ENCODE measurements at regions not wholly inside any gene's neighbourhood (a gene's known extent, or its start where the extent isn't known, plus 50 kb on each side); places are given as distances from the start of the nearest gene placed in this dataset.
"Not testable (repeated sequence)": the region's sequence is repeated elsewhere in the genome, so short reads cannot be mapped to it uniquely, and the experiment has no call there.

DNA sequence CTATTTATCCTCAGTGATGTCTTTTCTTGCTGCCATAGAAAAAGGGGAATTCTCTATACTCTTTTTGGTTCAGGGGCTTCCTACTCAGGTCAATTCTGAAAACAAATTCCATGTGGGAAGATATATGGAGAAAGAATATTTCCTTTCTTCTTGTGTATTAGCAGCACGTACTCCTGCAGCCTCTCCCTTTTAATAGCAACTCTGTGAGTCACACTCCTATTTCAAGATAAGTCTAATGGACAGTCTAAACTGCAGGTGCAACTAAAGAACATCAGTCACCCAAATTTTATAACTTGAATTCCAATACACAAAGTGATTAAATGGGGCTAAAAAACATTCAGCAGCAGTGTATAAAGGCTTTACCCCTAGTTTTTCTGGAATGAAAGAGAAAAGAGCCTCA lies 942.2 kb downstream of the CNTNAP5 start:
- DNase-seq (ENCODE audit: low read depth in 2 of 2, low spot score in 1 of 2) = no peak

DNA sequence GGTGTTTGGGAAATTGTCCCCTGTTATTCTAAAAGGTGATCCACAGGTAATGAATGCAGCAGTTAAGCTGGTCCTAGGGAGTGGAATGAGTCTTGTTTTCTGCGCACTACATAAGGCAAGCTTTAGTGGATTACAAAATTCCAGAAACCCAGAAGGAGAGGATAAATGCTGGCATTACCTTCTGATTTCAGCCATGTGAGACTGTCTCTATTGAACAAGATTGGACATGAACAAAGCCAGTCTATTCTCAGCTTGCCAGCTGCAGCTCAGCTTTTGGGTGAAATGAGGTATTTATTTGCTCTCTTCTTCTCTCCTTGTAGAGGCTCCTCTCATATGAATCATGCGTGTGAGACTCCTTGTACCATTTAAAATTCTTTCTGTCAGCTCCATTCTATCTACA lies 944.9 kb downstream of the CNTNAP5 start:
- DNase-seq (ENCODE audit: low read depth in 2 of 2, low spot score in 1 of 2) = no peak

DNA sequence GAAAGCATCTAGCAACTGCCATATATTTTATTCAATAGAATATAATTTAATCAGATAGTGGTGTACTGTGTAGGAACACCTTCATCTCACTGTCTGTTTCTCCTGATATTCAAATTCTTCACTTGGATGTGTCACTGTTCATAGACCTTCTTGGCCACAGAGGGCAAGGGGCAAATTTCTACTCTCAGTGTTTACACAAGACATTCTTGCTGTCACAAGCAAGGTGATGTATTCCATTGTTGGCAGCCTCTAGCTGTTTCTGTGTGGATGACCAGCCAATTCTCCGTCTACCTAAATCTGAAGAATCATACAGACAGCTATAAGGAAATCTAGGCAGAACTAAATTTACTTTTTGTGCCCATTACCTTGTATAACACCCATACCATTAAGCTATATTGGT lies 948.3 kb downstream of the CNTNAP5 start:
- no peak for DNase-seq (ENCODE audit: low read depth in 2 of 2, low spot score in 1 of 2)

DNA sequence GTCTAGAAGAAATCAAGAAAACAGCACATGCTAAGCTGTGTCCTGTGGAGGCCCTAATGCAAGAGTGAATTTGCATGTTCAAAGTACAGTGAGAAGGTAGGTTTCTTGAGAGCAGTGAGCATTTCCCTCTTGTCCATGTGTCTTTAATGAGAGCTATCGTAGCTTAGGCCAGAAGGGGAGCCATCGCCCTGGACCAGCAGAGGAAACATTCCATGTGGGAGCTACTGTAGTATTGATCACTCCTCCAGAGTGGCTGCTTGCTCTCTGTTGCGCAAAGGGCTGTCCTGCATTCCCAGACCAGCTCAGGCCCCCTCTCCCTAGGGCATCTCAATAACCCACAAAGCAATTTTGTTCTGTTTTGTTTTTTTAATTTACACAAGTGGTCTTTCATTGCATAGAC lies 950.1 kb downstream of the CNTNAP5 start:
- no peak for DNase-seq (ENCODE audit: low read depth in 2 of 2, low spot score in 1 of 2)

DNA sequence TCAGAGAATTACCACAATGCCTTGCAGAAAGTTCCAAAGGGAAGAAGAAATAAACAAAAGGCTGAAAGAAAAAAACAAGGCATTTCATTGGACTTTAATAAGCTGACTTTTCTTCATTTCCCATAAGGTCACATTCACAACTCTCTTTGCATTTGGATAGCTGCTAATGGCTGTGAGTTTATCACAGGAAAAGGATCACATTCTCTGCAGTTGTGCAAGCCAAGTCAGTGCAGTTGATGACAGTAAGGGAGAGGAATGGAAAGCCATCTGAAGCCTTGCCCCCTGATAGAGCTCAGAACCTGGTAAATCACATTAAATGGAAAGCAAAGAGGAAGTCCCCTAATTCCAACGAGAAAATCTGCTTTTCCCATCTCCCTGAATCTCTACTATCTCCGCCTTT lies 950.6 kb downstream of the CNTNAP5 start:
- DNase-seq (ENCODE audit: low read depth in 2 of 2, low spot score in 1 of 2) = no peak

DNA sequence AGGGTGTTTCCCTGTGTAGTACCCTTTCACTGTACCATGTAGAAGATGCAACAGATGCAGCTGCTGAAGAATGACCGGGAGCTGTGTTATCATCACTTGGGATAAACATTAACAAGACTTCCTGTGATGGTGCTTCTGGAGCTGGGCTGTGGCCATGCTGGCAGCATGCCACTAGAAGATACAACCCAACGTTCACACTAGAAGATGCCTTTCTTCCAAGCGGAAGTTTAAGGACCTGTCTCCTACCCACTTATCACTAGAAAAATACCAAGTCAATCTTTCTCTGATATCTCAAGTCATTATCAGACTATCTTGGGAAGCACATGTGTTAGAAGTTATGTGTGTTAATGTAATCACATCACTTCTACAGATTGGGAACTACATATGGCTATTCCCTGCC lies 953.5 kb downstream of the CNTNAP5 start:
- no peak for DNase-seq (ENCODE audit: low read depth in 2 of 2, low spot score in 1 of 2)

DNA sequence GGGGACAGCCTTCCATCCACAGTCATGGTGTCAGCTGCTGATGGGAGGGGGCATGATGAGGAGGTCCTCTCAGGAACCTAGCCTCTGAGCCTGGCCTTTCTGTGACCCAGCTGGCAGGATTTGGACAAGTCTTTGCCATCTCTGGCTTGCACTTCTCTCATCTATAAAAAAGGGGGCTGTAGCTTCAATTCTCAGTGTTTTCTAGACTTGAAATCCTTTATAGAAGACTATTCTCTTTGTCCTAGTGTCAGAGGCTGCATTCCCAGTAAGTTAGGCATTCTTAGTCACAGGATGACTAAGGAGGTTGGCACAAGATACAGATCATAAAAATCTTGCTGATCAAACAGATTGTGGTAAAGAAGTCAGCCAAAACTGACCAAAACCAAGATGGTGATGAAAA lies 958.5 kb downstream of the CNTNAP5 start:
- DNase-seq (ENCODE audit: low read depth in 2 of 2, low spot score in 1 of 2) = no peak

DNA sequence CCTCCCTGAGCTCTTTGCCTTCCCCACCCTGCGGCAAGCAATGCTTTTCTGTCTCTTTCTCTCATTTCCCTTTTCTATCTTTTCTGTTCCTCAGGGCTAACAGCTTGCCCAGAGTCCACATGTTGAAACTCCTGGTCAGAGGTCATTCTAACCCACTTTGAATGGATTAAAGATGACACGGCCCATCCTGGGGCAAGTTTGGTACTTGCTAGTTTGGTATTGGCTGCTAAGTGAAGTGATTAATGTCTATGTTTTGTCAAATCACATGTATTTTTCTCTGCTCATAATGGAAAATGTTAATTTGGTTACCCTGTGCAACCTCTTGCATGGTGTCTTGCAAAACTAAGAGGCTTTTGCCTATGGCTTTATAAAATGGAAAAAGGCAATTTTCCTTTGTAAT lies 960.2 kb downstream of the CNTNAP5 start:
- no peak for DNase-seq (ENCODE audit: low read depth in 2 of 2, low spot score in 1 of 2)

DNA sequence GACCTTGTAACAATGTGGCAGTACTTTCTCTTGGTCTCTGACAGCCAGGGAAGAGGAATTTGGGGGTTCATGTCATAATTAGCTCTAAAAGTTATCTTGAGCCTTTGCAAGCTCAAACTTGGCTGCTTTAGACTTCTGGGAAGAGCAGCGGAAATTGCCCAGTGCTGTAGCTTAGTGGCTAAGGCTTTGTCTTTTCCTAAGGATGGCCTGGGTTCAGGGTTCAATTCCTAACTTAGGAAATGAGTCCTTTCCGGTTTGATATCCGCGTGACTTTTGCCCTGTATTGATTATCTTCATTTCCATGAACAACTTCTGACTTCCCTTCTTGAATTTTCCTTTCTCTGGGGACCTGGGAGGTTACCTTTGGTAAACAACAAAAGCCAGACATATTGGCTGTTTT lies 961.0 kb downstream of the CNTNAP5 start:
- no peak for DNase-seq (ENCODE audit: low read depth in 2 of 2, low spot score in 1 of 2)

DNA sequence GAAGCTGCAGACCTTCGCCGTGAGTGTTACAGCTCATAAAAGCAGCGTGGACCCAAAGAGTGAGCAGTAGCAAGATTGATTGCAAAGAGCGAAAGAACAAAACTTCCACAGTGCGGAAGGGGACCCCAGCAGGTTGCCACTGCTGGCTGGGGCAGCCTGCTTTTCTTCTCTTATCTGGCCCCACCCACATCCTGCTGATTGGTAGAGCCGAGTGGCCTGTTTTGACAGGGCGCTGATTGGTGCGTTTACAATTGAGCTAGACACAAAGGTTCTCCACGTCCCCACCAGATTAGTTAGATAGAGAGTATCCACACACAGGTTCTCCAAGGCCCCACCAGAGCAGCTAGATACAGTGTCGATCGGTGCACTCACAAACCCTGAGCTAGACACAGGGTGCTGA lies 961.8 kb downstream of the CNTNAP5 start:
- not testable (repeated sequence) for DNase-seq (ENCODE audit: low read depth in 2 of 2, low spot score in 1 of 2)

DNA sequence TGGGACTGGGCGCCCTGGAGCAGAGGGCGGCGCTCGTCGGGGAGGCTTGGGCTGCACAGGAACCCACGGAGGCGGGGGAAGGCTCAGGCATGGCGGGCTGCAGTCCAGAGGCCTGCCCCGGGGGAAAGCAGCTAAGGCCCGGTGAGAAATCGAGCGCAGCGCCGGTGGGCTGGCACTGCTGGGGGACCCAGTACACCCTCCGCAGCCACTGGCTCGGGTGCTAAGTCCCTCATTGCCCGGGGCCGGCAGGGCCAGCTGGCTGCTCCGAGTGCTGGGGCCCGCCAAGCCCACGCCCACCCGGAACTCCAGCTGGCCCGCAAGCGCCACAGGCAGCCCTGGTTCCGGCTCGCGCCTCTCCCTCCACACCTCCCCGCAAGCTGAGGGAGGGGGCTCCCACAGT lies 962.3 kb downstream of the CNTNAP5 start:
- not testable (repeated sequence) for DNase-seq (ENCODE audit: low read depth in 2 of 2, low spot score in 1 of 2)

DNA sequence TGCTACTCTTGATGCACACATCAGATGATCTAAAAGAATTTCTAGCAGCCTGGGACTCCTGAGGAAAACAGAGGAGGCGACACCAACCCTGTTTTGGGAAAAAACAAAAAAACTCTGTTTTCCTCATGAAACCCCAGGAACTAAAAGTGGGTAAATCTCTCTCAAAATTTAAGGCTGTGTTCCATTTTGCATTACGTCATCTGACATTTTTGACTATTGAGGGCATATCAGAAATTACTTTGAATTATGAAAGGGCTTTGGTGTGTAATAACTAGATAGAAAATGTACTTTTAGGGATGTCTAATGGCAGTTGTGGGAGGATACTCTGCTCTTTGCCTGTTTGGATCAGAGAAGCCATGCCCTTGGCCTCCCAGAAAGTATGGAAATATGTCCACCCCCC lies 963.0 kb downstream of the CNTNAP5 start:
- no peak for DNase-seq (ENCODE audit: low read depth in 2 of 2, low spot score in 1 of 2)

DNA sequence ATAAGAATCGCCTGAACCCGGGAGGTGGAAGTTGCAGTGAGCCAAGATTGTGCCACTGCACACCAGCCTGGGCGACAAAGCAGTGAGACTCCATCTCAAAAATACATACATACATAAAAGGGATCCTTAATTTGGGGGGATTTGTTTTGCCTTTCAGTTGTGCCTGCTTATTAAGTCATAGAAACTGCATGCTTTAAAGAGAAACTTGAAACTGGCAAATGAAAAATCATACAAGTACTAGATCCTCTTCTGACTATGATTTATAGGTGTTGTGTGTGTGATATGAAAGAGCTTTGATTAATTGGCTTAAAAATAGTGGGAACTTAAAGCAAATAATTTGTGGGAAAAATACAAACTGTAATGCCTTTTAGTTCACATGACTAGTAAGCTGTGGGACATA lies 963.7 kb downstream of the CNTNAP5 start:
- DNase-seq (ENCODE audit: low read depth in 2 of 2, low spot score in 1 of 2) = no peak

DNA sequence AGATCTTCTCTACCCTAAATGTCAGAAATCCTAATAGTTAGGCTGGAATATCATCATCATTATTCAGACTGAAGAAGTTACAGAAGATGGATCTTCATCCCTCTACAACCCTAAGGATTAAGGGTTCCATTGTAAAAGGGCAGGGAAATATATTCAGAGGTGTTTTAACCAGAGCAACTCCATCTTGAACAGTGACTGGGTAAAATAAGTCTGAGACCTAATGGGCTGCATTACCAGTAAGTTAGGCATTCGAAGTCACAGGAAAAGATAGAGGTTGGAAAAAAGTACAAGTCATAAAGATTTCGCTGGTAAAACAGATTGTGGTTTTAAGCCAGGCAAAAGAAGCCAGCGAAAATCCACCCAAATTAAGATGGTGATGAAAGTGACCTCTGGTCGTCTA lies 968.7 kb downstream of the CNTNAP5 start:
- DNase-seq (ENCODE audit: low read depth in 2 of 2, low spot score in 1 of 2) = no peak

DNA sequence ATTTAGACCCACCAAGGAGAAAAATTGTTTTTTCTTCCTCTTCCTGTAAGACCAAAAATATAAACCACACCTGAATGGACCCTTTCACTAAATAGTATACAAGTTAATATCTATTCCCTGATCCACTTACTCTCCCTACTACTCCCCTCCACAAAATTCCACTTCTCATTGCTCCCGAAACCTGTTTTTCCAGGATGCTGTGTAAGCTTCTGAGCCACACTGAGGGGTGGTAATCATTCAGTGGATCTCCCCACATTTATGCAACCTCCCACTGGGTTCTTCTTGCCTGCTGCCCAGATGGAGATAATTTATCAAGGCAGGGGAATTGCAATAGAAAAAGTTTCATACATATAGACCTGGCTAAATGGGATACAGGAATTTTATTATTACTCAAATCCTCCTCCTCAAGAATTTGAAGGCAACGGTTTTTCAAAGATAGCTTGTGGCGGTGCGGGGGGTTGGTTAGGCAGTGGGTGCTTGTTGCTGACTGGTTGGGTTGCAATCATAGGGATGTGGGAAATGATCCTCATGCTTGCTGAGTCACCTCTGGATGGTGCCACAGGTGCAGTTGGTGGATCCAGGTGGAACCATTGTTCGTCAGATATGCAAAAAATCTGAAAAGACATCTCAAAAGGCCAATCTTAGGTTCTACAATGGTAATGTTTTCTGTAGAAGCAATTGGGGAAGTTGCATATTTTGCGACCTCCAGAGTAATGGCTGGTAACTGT lies 970.3 kb downstream of the CNTNAP5 start:
- DNase-seq (ENCODE audit: low read depth in 2 of 2, low spot score in 1 of 2) = no peak

DNA sequence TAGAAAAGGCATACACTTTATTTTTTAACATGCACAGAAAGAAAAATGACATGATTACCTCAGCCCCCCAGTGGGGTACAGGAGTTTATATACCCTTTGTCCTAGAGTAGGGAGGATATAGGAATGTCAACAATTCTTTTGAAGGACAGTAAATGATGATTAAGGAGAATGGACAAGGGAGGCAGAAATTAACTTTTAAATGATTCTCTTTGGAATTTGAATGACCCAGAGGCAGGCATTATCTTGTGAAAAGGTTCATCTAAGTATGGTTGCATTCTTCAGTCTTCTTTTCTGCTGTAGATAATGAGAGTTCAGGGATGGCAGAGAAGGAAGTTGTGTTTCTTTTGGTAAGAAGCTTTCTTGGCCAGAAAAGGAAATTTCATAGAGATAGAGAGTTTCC lies 971.3 kb downstream of the CNTNAP5 start:
- no peak for DNase-seq (ENCODE audit: low read depth in 2 of 2, low spot score in 1 of 2)

DNA sequence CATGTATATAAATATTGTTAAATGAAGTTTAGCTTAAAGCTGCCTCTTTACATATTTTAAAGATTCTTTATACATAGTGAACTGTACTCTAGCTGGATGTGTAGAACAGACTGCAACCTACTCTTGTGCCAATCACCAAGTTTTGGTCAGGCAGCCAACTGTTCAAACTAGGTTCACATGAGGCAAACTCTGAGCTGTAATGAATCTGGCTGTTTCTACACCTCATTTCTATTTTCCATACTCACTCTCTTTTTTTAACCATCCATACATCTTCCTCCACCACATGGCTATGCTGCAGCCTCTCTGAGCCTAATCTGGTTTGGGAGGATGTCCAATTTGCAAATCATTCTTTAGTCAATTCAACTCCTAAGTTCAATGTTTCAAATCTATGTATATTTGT lies 974.8 kb downstream of the CNTNAP5 start:
- DNase-seq (ENCODE audit: low read depth in 2 of 2, low spot score in 1 of 2) = no peak

DNA sequence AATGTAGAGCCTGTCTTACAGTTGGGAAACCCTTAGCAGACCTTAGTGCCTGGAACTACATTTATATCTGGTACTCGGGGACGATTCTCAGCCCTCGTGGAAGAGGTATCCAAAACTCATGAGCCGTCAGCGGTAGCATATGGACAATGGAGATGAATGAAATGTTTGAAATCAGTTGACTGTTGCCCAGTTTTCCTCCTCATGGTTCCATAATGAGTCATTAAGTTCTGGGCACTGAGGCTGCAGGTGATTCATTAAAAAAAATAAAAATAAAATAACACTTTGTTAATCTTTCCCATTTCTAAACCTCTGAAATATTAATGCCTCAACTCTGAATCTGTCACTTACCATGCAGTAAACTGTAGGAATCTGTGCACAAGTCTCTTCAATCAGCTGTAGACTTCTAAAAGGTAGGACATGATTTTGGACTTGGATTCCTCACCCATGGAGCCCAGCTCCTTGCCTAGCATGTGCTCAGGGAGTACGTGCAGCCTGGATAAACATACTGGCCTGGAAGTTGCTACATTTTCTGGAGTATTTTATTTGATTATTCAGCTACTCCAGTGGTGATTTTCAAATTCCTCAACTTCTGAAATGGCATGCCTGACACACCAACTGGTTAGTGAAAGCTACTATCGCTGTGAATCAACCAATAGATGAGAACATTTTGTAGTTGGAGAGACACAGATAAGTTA lies 979.2 kb downstream of the CNTNAP5 start:
- no peak for DNase-seq (ENCODE audit: low read depth in 2 of 2, low spot score in 1 of 2)

DNA sequence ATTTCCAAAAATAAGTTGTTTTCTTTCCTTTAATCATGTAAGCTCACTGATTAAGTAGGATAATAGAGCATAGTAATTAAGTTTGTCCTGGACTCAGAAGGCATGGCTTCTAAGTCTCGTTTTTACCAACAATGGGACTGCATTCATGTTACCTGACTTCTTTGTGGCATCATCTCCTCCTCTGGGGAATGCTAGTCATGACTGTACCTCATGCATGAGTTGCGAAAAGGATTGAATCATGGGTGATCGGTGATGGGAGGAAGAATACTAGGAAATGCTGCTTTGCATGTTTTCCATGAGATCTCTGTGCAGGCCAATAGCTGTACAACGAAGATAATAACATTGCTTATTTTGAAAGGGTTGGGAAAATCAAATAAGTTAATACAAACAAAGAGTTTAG lies 981.6 kb downstream of the CNTNAP5 start:
- DNase-seq (ENCODE audit: low read depth in 2 of 2, low spot score in 1 of 2) = no peak

DNA sequence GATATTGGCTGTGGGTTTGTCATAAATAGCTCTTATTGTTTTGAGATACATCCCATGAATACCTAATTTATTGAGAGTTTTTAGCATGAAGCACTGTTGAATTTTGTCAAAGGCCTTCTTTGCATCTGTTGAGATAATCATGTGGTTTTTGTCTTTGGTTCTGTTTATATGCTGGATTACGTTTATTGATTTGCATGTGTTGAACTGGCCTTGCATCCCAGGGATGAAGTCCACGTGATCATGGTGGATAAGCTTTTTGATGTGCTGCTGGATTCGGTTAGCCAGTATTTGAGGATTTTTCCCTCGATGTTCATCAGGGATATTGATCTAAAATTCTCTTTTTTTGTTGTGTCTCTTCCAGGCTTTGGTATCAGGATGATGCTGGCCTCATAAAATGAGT lies 1003.6 kb downstream of the CNTNAP5 start:
- DNase-seq (ENCODE audit: low read depth in 2 of 2, low spot score in 1 of 2) = not testable (repeated sequence)

DNA sequence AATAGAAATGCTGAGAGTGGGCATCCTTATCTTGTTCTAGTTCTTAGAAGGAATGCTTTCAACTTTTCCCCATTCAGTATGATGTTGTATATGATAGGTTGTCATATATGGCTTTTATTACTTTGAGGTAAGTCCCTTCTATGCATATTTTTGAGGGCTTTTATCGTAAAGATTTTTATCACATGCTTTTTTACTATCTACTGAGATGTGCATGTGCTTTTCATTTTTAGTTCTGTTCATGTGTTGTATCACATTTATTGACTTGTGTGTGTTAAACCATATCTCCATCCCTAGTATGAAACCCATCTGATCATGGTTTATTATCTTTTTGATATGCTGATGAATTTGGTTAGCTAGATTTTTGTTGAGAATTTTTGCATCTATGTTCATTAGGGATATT lies 1008.8 kb downstream of the CNTNAP5 start:
- no peak for DNase-seq (ENCODE audit: low read depth in 2 of 2, low spot score in 1 of 2)

DNA sequence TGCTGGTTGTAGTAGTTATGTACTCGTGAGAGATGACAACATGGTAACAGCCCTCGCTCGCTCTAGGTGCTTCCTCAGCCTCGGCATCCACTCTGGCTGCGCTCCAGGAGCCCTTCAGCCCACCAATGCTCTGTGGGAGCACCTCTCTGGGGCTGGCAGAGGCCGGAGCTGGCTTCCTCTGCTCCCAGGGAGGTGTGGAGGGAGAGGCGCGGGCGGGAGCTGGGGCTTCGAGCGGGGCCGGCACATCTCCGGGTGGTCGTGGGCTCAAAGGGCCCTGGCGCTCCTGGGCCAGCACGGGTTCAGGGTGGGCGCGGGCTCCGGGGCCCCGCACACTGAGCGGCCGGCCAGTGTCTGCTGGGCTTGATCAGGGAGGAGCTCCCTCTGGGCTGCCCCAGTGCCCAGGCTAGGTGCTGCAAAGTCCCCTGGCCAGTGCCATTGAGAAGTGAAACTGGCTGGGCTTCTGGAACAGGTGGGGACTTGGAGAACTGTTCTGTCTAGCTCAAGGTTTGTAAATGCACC lies 1012.1 kb downstream of the CNTNAP5 start:
- DNase-seq (ENCODE audit: low read depth in 2 of 2, low spot score in 1 of 2) = no peak

DNA sequence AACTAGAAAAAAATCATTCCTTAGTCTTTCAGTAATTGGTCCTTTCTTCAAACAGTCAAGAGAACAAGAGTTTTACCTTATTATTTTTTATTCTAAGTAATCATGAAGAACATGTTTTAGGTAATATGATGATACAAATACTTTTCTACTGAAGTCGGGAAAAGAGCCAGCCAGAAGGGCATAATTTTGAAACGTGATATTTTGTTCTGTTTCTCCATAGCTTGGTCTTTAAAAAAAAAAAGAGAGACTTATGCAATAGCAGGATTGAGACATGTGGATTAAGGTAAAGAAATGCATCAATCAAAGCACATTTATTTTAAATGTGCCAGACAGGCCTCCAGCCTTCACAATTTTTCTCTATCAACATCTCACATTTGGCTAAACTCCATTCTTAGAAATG lies 1016.8 kb downstream of the CNTNAP5 start:
- no peak for DNase-seq (ENCODE audit: low read depth in 2 of 2, low spot score in 1 of 2)
